ENCODE measurements at regions not wholly inside any gene's neighbourhood (a gene's known extent, or its start where the extent isn't known, plus 50 kb on each side); places are given as distances from the start of the nearest gene placed in this dataset.

DNA sequence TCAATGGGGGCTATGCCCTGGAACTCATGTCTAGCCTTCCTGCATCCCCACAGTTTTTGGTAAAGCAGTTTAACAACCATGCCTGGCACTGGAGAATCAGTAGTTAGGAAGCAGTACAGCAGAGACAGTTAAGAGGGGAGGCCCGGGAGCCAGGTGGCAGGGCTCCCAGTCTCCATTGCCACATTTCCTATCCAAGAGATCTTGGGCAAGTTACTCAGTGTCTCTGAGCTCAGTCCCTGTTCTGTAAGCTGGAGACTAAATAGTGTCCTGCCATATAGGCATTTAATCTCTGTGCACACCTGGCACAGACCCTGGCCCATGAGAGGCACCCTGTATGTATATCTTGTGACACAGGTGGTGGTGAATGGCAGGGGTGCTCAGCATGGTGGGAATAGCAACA lies 156.1 kb upstream of the EOLA2 start:
- Histone ChIP-seq H3K36me3 (ENCODE audit: control insufficient read depth in 4 of 4, insufficient read depth in 3 of 4, low read depth in 1 of 4, low read length in 3 of 4) (no peaks in the 10 kb centered on the region), H3K27me3 (ENCODE audit: control insufficient read depth in 4 of 4, insufficient read depth in 4 of 4, low read length in 3 of 4) (no peaks in the 10 kb centered on the region), H3K27ac (ENCODE audit: low read depth in 1 of 2, low read length in 2 of 2) (no peak overlapping the region), H3K4me3 (ENCODE audit: low read depth in 1 of 3, low read length in 3 of 3) (no peak overlapping the region), H3K9me3 (ENCODE audit: control insufficient read depth in 4 of 4, low read length in 3 of 4) (no peaks in the 10 kb centered on the region), H3K4me1 (ENCODE audit: control insufficient read depth in 4 of 4, insufficient read depth in 4 of 4, low read length in 3 of 4) (no peaks in the 10 kb centered on the region), H3K9ac (ENCODE audit: low read depth in 1 of 2, low read length in 2 of 2) (no peak overlapping the region)
- DNase-seq (ENCODE audit: low spot score) = no peak
- TF ChIP-seq GABPA (IDR thresholded peaks at IDR 0.05 in 1 of 2, conservative IDR thresholded peaks at IDR 0.05 in 1 of 2) = no peak
- TF ChIP-seq FOXA1 (IDR thresholded peaks at IDR 0.05) = no peak
- no peak for TF ChIP-seq SP1 (IDR thresholded peaks at IDR 0.05)
- no peak for TF ChIP-seq RXRA (IDR thresholded peaks at IDR 0.05)
- no peak for TF ChIP-seq ATF3 (IDR thresholded peaks at IDR 0.05)
- TF ChIP-seq TAF1 (conservative IDR thresholded peaks at IDR 0.05) = no peak
- TF ChIP-seq, protein P1, sequence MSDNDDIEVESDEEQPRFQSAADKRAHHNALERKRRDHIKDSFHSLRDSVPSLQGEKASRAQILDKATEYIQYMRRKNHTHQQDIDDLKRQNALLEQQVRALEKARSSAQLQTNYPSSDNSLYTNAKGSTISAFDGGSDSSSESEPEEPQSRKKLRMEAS (IDR thresholded peaks at IDR 0.05) = no peak
- TF ChIP-seq FOXA2 (IDR thresholded peaks at IDR 0.05) = no peak
- TF ChIP-seq RAD21 (IDR thresholded peaks at IDR 0.05) = no peak
- no peak for TF ChIP-seq YY1 (IDR thresholded peaks at IDR 0.05)
- TF ChIP-seq, protein P2, sequence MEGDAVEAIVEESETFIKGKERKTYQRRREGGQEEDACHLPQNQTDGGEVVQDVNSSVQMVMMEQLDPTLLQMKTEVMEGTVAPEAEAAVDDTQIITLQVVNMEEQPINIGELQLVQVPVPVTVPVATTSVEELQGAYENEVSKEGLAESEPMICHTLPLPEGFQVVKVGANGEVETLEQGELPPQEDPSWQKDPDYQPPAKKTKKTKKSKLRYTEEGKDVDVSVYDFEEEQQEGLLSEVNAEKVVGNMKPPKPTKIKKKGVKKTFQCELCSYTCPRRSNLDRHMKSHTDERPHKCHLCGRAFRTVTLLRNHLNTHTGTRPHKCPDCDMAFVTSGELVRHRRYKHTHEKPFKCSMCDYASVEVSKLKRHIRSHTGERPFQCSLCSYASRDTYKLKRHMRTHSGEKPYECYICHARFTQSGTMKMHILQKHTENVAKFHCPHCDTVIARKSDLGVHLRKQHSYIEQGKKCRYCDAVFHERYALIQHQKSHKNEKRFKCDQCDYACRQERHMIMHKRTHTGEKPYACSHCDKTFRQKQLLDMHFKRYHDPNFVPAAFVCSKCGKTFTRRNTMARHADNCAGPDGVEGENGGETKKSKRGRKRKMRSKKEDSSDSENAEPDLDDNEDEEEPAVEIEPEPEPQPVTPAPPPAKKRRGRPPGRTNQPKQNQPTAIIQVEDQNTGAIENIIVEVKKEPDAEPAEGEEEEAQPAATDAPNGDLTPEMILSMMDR (IDR thresholded peaks at IDR 0.05; ENCODE audit: low read depth, low read length, missing input control) = no peak
- no peak for TF ChIP-seq HNF4A (conservative IDR thresholded peaks at IDR 0.05)
- no peak for TF ChIP-seq HNF4G (IDR thresholded peaks at IDR 0.05)
- no peak for TF ChIP-seq REST (IDR thresholded peaks at IDR 0.05)
- TF ChIP-seq, protein P3, sequence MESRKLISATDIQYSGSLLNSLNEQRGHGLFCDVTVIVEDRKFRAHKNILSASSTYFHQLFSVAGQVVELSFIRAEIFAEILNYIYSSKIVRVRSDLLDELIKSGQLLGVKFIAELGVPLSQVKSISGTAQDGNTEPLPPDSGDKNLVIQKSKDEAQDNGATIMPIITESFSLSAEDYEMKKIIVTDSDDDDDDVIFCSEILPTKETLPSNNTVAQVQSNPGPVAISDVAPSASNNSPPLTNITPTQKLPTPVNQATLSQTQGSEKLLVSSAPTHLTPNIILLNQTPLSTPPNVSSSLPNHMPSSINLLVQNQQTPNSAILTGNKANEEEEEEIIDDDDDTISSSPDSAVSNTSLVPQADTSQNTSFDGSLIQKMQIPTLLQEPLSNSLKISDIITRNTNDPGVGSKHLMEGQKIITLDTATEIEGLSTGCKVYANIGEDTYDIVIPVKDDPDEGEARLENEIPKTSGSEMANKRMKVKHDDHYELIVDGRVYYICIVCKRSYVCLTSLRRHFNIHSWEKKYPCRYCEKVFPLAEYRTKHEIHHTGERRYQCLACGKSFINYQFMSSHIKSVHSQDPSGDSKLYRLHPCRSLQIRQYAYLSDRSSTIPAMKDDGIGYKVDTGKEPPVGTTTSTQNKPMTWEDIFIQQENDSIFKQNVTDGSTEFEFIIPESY (IDR thresholded peaks at IDR 0.05) = no peak
- TF ChIP-seq JUND (IDR thresholded peaks at IDR 0.05) = no peak
- WGBS = 91% methylated on average over 1 of the region's 1 CpG

DNA sequence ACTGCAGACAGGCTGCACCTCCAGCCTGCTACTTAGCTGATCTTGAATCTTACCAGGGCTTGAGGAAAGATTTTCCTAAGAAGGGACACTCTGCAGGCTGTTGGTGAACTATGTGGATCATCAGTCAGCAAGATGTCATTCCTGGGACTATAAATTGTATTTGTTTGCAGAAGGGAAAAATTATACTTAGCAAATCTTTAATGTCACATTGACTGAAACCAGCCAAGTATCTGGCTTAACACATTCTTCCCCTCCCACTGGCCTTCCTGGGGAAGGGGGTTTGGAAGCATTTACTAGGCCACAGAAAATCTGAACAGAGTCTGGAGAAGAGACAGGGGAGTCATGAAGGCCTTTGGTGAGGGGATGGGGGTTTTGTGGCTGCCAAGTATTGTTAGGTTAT lies 156.7 kb upstream of the EOLA2 start:
- H3K27ac ChIP-seq (ENCODE audit: low read depth in 1 of 2, low read length in 2 of 2) = no peak overlapping the region
- no peak overlapping the region for H3K4me3 ChIP-seq (ENCODE audit: low read depth in 1 of 3, low read length in 3 of 3)
- H3K4me1 ChIP-seq (ENCODE audit: control insufficient read depth in 4 of 4, insufficient read depth in 4 of 4, low read length in 3 of 4) = no peaks in the 10 kb centered on the region
- H3K36me3 ChIP-seq (ENCODE audit: control insufficient read depth in 4 of 4, insufficient read depth in 3 of 4, low read depth in 1 of 4, low read length in 3 of 4) = no peaks in the 10 kb centered on the region
- H3K27me3 ChIP-seq (ENCODE audit: control insufficient read depth in 4 of 4, insufficient read depth in 4 of 4, low read length in 3 of 4) = no peaks in the 10 kb centered on the region
- no peak for DNase-seq (ENCODE audit: low spot score)
- H3K9ac ChIP-seq (ENCODE audit: low read depth in 1 of 2, low read length in 2 of 2) = no peak overlapping the region
- no peaks in the 10 kb centered on the region for H3K9me3 ChIP-seq (ENCODE audit: control insufficient read depth in 4 of 4, low read length in 3 of 4)
- TF ChIP-seq, protein P3 (IDR thresholded peaks at IDR 0.05) = no peak
- TF ChIP-seq EGR1 (IDR thresholded peaks at IDR 0.05; ENCODE audit: low read depth in 2 of 2) (no peak), YY1 (IDR thresholded peaks at IDR 0.05) (no peak), SP1 (IDR thresholded peaks at IDR 0.05) (no peak), ATF3 (IDR thresholded peaks at IDR 0.05) (no peak), NR2F2 (IDR thresholded peaks at IDR 0.05) (no peak), REST (IDR thresholded peaks at IDR 0.05) (no peak), FOXA1 (IDR thresholded peaks at IDR 0.05) (no peak), FOXA2 (IDR thresholded peaks at IDR 0.05) (no peak), HNF4A (conservative IDR thresholded peaks at IDR 0.05) (no peak), GABPA (IDR thresholded peaks at IDR 0.05 in 1 of 2, conservative IDR thresholded peaks at IDR 0.05 in 1 of 2) (no peak)
- TF ChIP-seq, protein P1 (IDR thresholded peaks at IDR 0.05) = no peak
